B cell (primary cell): ENCODE measurements at regions not wholly inside any gene's neighbourhood (a gene's known extent, or its start where the extent isn't known, plus 50 kb on each side); places are given as distances from the start of the nearest gene placed in this dataset.

ENCODE experiments used
- ATAC-seq: fragments of 200-7000 bp; cut with Tn5 transposase; one replicate; pipeline ENCODE4 v1.10.0; 2021; ENCODE audit warnings: low read depth, mild to moderate bottlenecking, moderate number of reproducible peaks, moderate library complexity
- CTCF ChIA-PET: fragments of 350-600 bp; sonication (Branson Sonifier 250); formaldehyde crosslinking; loops from one replicate; lab custom pipeline; 2021; ENCODE audit warnings: antibody characterized with exemption, inconsistent platforms; lab: Charles Lee
- POLR2A ChIA-PET: fragments of 350-600 bp; sonication (Branson Sonifier 250); formaldehyde crosslinking; loops from one replicate; lab custom pipeline; 2021; ENCODE audit warnings: antibody characterized with exemption; lab: Charles Lee
- DNase-seq: peaks from one replicate; pipeline ENCODE4 v3.0.0; 2013
- H2AFZ ChIP-seq: 2 replicates; pipeline ENCODE4 v1.6.1; 2012; ENCODE audit warnings: mild to moderate bottlenecking, low read depth, low read length; ENCODE audit not compliant: insufficient read depth, poor library complexity, severe bottlenecking
- H3K27ac ChIP-seq, 2 donors: 1 replicate in 1 of 2; 2 replicates in 1 of 2; pipeline ENCODE4 v1.5.1; 2012 to 2013; ENCODE audit warnings: low read length in 2 of 2, mild to moderate bottlenecking in 2 of 2, moderate library complexity in 1 of 2
- H3K27me3 ChIP-seq, 4 experiments: fragments of 200-600 bp in 1 of 4; sonication (generic) in 1 of 4; replicated peaks in 1 of 4; 1 replicate in 2 of 4; 2 replicates in 2 of 4; pipeline versions ENCODE4 v1.6.1 to v1.7.0; 2013 to 2016; ENCODE audit warnings: low read length in 3 of 4, mild to moderate bottlenecking in 2 of 4, mixed read lengths in 1 of 4, moderate library complexity in 1 of 4; ENCODE audit not compliant: insufficient read depth in 4 of 4, control insufficient read depth in 3 of 4; ENCODE audit errors: control extremely low read depth in 1 of 4
- H3K36me3 ChIP-seq, 2 experiments: replicated peaks in 1 of 2; 1 replicate in 1 of 2; 2 replicates in 1 of 2; pipeline versions ENCODE4 v1.6.1 to v1.7.1; 2013; ENCODE audit warnings: low read length in 1 of 2; ENCODE audit not compliant: insufficient read depth in 2 of 2, control insufficient read depth in 1 of 2; ENCODE audit errors: control extremely low read depth in 1 of 2, extremely low read depth in 1 of 2
- H3K4me1 ChIP-seq, 2 donors: fragments of 200-600 bp in 1 of 2; sonication (generic) in 1 of 2; 1 replicate in 1 of 2; 2 replicates in 1 of 2; pipeline versions ENCODE4 v1.5.1 to v1.6.1; 2013 to 2017; ENCODE audit warnings: low read length in 2 of 2; ENCODE audit not compliant: control insufficient read depth in 2 of 2, insufficient read depth in 2 of 2
- H3K4me2 ChIP-seq: replicated peaks from 2 replicates; pipeline ENCODE3; 2012; ENCODE audit warnings: mild to moderate bottlenecking, low read depth, low read length; ENCODE audit not compliant: poor library complexity, severe bottlenecking
- H3K4me3 ChIP-seq, 5 experiments: fragments of 200-600 bp in 1 of 5; sonication (generic) in 1 of 5; 1 replicate in 3 of 5; 2 replicates in 2 of 5; pipeline versions ENCODE4 v1.5.1 to v1.7.0; 2011 to 2016; ENCODE audit warnings: low read length in 4 of 5, mild to moderate bottlenecking in 4 of 5, low read depth in 2 of 5, control low read depth in 1 of 5, moderate library complexity in 1 of 5; ENCODE audit not compliant: insufficient read depth in 1 of 5; ENCODE audit errors: control extremely low read depth in 1 of 5, extremely low read depth in 1 of 5
- H3K79me2 ChIP-seq: fragments of 200-600 bp; sonication (generic); one replicate; pipeline ENCODE4 v1.6.0; 2016; ENCODE audit warnings: low read length; ENCODE audit not compliant: control insufficient read depth, insufficient read depth
- H3K9ac ChIP-seq: fragments of 200-600 bp; sonication (generic); 2 replicates; pipeline ENCODE4 v1.6.1; 2017; ENCODE audit warnings: mild to moderate bottlenecking, low read length, moderate library complexity
- H3K9me3 ChIP-seq, 3 donors: one replicate each; pipeline versions ENCODE4 v1.6.1 to v1.7.1; 2013; ENCODE audit warnings: low read length in 2 of 3; ENCODE audit not compliant: control insufficient read depth in 2 of 3, insufficient read depth in 1 of 3; ENCODE audit errors: control extremely low read depth in 1 of 3
- H4K20me1 ChIP-seq: 2 replicates; pipeline ENCODE4 v1.6.0; 2012; ENCODE audit warnings: mild to moderate bottlenecking, low read length; ENCODE audit not compliant: insufficient read depth, control insufficient read depth, poor library complexity, severe bottlenecking
- H3K27ac Mint-ChIP-seq: one replicate; pipeline ENCODE4 v1.8.0; 2021; ENCODE audit warnings: mixed read lengths
- H3K27me3 Mint-ChIP-seq: one replicate; pipeline ENCODE4 v1.8.0; 2021; ENCODE audit warnings: mixed read lengths
- H3K4me1 Mint-ChIP-seq: one replicate; pipeline ENCODE4 v1.8.0; 2021; ENCODE audit warnings: mixed read lengths
- H3K4me3 Mint-ChIP-seq: one replicate; pipeline ENCODE4 v1.8.0; 2021; ENCODE audit warnings: mixed read lengths
- H3K9me3 Mint-ChIP-seq: one replicate; pipeline ENCODE4 v1.8.0; 2022; ENCODE audit warnings: mixed read lengths; ENCODE audit not compliant: insufficient read depth
- EZH2 ChIP-seq: IDR thresholded peaks from 2 replicates; pipeline ENCODE4 v1.6.1; 2012; ENCODE audit warnings: borderline replicate concordance, low read depth, mild to moderate bottlenecking, moderate library complexity, low read length; ENCODE audit not compliant: insufficient read depth, poor library complexity, severe bottlenecking
- WGBS: methylation state at CpG from one replicate; pipeline ENCODE4 v1.1.5; 2013; ENCODE audit warnings: missing lambda C conversion rate; ENCODE audit not compliant: insufficient coverage; 5-methylcytosine and 5-hydroxymethylcytosine counted together
- intact Hi-C: fragments of 100-400 bp; cut with micrococcal nuclease; formaldehyde crosslinking; loops from one replicate; pipeline ENCODE4 v1.10.0; 2022
- TF ChIP-seq, protein P1 (sequence below): fragments of 200-600 bp; IDR thresholded peaks from one replicate; pipeline ENCODE4 v1.8.0; 2022; ENCODE audit warnings: antibody characterized with exemption, mild to moderate bottlenecking

DNA sequence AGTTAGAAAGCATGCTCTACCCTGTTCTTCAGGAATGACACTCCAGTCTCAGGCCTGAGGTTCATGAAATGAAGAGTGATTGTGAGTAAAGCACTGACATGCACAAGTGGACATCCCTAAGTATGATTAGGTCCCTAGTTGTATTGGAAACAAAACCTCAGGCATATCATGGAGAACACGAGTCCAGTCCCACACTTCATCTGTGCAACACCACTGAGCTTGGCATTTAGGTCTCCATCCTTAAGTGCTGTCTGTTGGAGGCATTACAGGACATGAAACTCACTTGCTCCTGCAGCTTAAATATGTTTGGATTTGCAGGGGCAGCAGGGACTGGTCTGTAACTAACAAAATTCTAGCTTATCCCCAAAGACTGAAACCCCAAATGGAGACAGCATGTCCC, 250.3 kb upstream of the KLHL29 start:
- no peak overlapping the region for H2AFZ ChIP-seq
- intact Hi-C loops: no loop called here
- H3K4me3 Mint-ChIP-seq: no peak overlapping the region
- H3K27me3 Mint-ChIP-seq: peaks cover 8% of the 10 kb centered on the region
- 75% methylated on average over 1 of the region's 1 CpG for WGBS
- H4K20me1 ChIP-seq: no peaks in the 10 kb centered on the region
- H3K4me1 Mint-ChIP-seq: no peaks in the 10 kb centered on the region
- no peaks in the 10 kb centered on the region for H3K4me1 ChIP-seq
- no peaks in the 10 kb centered on the region for H3K27me3 ChIP-seq
- no peaks in the 10 kb centered on the region for H3K9me3 Mint-ChIP-seq
- no peak overlapping the region for H3K4me3 ChIP-seq
- no peak overlapping the region for H3K4me2 ChIP-seq
- H3K9ac ChIP-seq: no peak overlapping the region
- DNase-seq (no peak), ATAC-seq (no peak)
- no peak overlapping the region for H3K27ac ChIP-seq
- no peaks in the 10 kb centered on the region for H3K9me3 ChIP-seq
- H3K79me2 ChIP-seq: no peaks in the 10 kb centered on the region
- CTCF ChIA-PET: no interaction called here
- POLR2A ChIA-PET: no interaction called here
- TF ChIP-seq, protein P1, sequence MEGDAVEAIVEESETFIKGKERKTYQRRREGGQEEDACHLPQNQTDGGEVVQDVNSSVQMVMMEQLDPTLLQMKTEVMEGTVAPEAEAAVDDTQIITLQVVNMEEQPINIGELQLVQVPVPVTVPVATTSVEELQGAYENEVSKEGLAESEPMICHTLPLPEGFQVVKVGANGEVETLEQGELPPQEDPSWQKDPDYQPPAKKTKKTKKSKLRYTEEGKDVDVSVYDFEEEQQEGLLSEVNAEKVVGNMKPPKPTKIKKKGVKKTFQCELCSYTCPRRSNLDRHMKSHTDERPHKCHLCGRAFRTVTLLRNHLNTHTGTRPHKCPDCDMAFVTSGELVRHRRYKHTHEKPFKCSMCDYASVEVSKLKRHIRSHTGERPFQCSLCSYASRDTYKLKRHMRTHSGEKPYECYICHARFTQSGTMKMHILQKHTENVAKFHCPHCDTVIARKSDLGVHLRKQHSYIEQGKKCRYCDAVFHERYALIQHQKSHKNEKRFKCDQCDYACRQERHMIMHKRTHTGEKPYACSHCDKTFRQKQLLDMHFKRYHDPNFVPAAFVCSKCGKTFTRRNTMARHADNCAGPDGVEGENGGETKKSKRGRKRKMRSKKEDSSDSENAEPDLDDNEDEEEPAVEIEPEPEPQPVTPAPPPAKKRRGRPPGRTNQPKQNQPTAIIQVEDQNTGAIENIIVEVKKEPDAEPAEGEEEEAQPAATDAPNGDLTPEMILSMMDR: no peak
- no peak for TF ChIP-seq EZH2
- H3K36me3 ChIP-seq: no peaks in the 10 kb centered on the region
- no peak overlapping the region for H3K27ac Mint-ChIP-seq

DNA sequence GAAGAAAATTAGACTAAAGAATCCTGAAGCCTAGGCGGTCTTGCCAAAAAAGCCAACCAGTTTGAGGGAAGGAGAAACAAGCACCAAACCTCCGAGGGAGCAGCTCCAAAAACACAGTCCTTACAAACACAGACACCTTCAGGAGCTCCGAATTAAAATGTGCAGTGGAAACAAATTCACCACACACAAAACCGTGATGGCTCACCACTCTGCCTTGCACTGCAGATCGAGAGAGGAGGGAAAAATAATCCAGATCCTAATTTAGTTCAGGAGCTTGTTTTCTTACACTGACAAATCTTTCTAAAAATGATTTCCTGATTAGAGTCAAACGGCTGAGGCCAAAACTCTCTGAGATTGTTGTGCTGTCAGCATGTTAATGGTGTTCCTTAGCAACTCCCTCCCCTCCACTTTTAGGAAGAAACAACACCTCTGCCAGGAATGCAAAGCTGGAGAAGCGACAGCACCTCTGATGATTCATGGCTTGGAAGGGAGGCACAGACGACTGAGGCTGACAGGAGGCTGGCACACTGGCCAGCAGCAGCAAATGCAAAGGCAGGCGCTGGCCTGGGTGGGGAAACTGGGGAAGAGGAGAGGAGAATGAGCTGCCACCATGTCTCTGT, 249.4 kb upstream of the KLHL29 start:
- Mint-ChIP-seq H3K27ac (no peak overlapping the region), H3K4me3 (no peak overlapping the region), H3K4me1 (no peaks in the 10 kb centered on the region), H3K27me3 (peaks cover 8% of the 10 kb centered on the region), H3K9me3 (no peaks in the 10 kb centered on the region)
- Histone ChIP-seq H3K9me3 (no peaks in the 10 kb centered on the region), H3K79me2 (no peaks in the 10 kb centered on the region), H3K9ac (no peak overlapping the region), H4K20me1 (no peaks in the 10 kb centered on the region), H2AFZ (no peak overlapping the region), H3K27ac (no peak overlapping the region), H3K36me3 (no peaks in the 10 kb centered on the region), H3K4me1 (no peaks in the 10 kb centered on the region), H3K27me3 (no peaks in the 10 kb centered on the region), H3K4me2 (no peak overlapping the region), H3K4me3 (no peak overlapping the region)
- ATAC-seq (no peak), DNase-seq (no peak)
- intact Hi-C loops: no loop called here
- WGBS: 30% methylated on average over 2 of the region's 9 CpGs
- CTCF ChIA-PET: no interaction called here
- TF ChIP-seq EZH2: no peak
- TF ChIP-seq, protein P1: no peak
- POLR2A ChIA-PET: no interaction called here
